ENCODE measurements at regions not wholly inside any gene's neighbourhood (a gene's known extent, or its start where the extent isn't known, plus 50 kb on each side); places are given as distances from the start of the nearest gene placed in this dataset.

DNA sequence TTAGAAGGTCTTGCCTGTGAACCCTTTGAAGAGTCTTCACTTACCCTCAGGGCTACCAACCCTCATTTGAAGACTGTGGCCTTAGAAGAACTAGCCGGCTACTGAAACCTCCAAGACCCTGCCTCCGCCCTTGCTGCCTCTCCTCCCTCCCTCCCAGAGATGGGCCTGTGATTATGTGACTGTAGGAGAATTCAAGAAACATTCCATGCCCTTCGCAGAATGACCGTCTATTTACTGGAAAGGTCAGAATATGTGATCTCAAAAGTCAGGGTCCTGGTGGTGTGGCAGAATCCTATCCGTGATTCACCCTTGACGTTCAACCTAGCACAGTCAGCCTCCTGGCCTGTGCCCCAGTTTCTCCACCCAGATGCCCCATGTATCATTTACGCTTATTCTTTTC is 109.6 kb downstream of the CTNND1 start:
- Histone ChIP-seq H3K36me3 (ENCODE audit: control insufficient read depth in 3 of 3, insufficient read depth in 2 of 3, low read depth in 1 of 3, low read length in 3 of 3) (no peaks in the 10 kb centered on the region), H3K27ac (ENCODE audit: low read depth in 1 of 3, low read length in 2 of 3) (no peak overlapping the region), H3K4me3 (ENCODE audit: low read depth in 1 of 3, low read length in 3 of 3) (no peak overlapping the region), H3K27me3 (ENCODE audit: control insufficient read depth in 3 of 3, insufficient read depth in 3 of 3, low read length in 3 of 3) (no peaks in the 10 kb centered on the region), H3K9me3 (ENCODE audit: control insufficient read depth in 2 of 2, insufficient read depth in 1 of 2, low read depth in 1 of 2, low read length in 1 of 2) (no peaks in the 10 kb centered on the region), H3K4me1 (ENCODE audit: control insufficient read depth in 3 of 3, insufficient read depth in 2 of 3, low read depth in 1 of 3, low read length in 2 of 3) (no peaks in the 10 kb centered on the region)
- WGBS, 3 donors: 80 to 94% (median 81%) methylated on average over 7 of the region's 7 CpGs
- FAIRE-seq (no peak), DNase-seq (no peak)

DNA sequence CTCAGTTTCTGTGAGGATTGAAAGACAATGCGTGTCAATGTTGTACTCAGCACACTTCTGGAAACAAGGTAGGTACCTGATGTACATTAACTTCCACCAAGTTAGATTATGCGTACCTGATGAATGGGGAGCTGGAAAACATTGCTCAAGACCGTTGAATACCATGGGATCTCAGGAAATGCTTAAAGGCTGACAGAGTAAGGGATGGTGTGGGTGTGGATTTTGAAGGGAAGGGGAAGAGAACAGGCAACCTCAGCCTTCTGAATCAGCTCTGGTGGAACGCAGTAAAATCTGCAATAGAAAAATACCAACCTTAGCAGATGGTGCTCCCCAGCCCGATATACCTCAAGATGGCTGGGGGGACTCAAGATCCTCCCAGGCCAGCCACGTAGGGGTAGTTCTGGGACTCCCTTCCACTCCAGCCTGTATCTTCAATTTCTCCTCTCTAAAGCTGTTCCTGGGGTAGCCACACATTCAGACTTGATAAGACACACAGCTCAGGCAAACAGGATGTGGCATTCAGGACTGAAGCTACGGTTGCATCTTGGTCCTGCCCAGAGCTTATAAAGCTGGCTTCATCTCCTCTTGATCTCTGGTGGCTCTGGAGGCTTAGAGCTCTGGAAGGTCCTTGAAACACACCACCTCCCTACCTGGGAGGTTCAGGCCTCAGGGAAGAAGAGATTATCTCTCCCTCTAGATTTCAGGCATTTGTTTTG is 111.8 kb downstream of the CTNND1 start:
- Histone ChIP-seq H3K4me3 (ENCODE audit: low read depth in 1 of 3, low read length in 3 of 3) (no peak overlapping the region), H3K9me3 (ENCODE audit: control insufficient read depth in 2 of 2, insufficient read depth in 1 of 2, low read depth in 1 of 2, low read length in 1 of 2) (no peaks in the 10 kb centered on the region), H3K36me3 (ENCODE audit: control insufficient read depth in 3 of 3, insufficient read depth in 2 of 3, low read depth in 1 of 3, low read length in 3 of 3) (no peaks in the 10 kb centered on the region), H3K4me1 (ENCODE audit: control insufficient read depth in 3 of 3, insufficient read depth in 2 of 3, low read depth in 1 of 3, low read length in 2 of 3) (no peaks in the 10 kb centered on the region), H3K27ac (ENCODE audit: low read depth in 1 of 3, low read length in 2 of 3) (no peak overlapping the region), H3K27me3 (ENCODE audit: control insufficient read depth in 3 of 3, insufficient read depth in 3 of 3, low read length in 3 of 3) (no peaks in the 10 kb centered on the region)
- FAIRE-seq: no peak
- WGBS, 3 donors: 65 to 77% (median 76%) methylated on average over 7 of the region's 7 CpGs
- DNase-seq: no peak

DNA sequence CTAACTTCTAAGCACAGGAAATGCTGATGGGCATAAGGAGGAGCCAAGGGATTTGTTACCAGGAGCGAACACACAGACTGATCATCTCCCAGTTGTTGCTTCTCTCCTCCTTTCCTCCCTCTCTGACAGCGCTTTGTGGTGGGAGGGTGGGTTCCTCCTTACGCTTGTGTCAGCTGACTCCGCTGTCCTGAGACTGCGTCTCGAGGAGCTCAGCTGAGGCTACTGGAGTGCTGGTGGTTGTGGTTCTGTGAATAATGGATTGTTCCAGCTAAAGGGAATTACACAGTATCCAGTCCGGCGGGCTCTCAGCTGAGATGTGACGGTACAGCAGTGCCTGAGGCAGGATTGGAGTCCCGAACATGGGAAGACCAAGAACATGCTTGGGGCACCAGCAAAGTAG is 113.4 kb downstream of the CTNND1 start:
- Histone ChIP-seq H3K4me3 (ENCODE audit: low read depth in 1 of 3, low read length in 3 of 3) (no peak overlapping the region), H3K4me1 (ENCODE audit: control insufficient read depth in 3 of 3, insufficient read depth in 2 of 3, low read depth in 1 of 3, low read length in 2 of 3) (no peaks in the 10 kb centered on the region), H3K27ac (ENCODE audit: low read depth in 1 of 3, low read length in 2 of 3) (no peak overlapping the region), H3K36me3 (ENCODE audit: control insufficient read depth in 3 of 3, insufficient read depth in 2 of 3, low read depth in 1 of 3, low read length in 3 of 3) (no peaks in the 10 kb centered on the region), H3K27me3 (ENCODE audit: control insufficient read depth in 3 of 3, insufficient read depth in 3 of 3, low read length in 3 of 3) (no peaks in the 10 kb centered on the region), H3K9me3 (ENCODE audit: control insufficient read depth in 2 of 2, insufficient read depth in 1 of 2, low read depth in 1 of 2, low read length in 1 of 2) (no peaks in the 10 kb centered on the region)
- DNase-seq (no peak), FAIRE-seq (no peak)
- WGBS, 3 donors: 80 to 88% (median 84%) methylated on average over 10 of the region's 10 CpGs

DNA sequence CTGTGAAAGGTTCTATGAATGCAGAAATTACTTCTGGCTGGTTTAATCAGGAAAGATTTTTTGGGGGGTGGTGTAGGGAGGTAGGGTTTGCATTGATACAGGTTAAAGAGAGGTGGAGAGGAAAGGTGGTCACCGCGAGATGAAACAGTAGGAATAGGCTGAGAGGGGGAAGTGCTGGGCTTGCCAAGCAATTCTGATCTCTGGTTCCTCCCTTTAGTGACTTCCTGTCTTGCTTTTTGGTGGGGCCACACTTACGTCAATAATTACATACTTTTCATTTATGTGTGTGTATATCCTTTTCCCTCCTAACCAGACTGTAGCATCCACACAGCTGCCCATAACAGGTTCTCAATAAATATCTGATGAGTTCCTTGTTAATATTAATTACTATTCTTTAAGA is 120.0 kb downstream of the CTNND1 start:
- H3K4me3 ChIP-seq (ENCODE audit: low read depth in 1 of 3, low read length in 3 of 3): no peak overlapping the region
- no peaks in the 10 kb centered on the region for H3K4me1 ChIP-seq (ENCODE audit: control insufficient read depth in 3 of 3, insufficient read depth in 2 of 3, low read depth in 1 of 3, low read length in 2 of 3)
- no peaks in the 10 kb centered on the region for H3K36me3 ChIP-seq (ENCODE audit: control insufficient read depth in 3 of 3, insufficient read depth in 2 of 3, low read depth in 1 of 3, low read length in 3 of 3)
- FAIRE-seq (no peak), DNase-seq (no peak)
- no peak overlapping the region for H3K27ac ChIP-seq (ENCODE audit: low read depth in 1 of 3, low read length in 2 of 3)
- no peaks in the 10 kb centered on the region for H3K9me3 ChIP-seq (ENCODE audit: control insufficient read depth in 2 of 2, insufficient read depth in 1 of 2, low read depth in 1 of 2, low read length in 1 of 2)
- WGBS, 3 donors: 72 to 87% (median 75%) methylated on average over 3 of the region's 3 CpGs
- H3K27me3 ChIP-seq (ENCODE audit: control insufficient read depth in 3 of 3, insufficient read depth in 3 of 3, low read length in 3 of 3): no peaks in the 10 kb centered on the region

DNA sequence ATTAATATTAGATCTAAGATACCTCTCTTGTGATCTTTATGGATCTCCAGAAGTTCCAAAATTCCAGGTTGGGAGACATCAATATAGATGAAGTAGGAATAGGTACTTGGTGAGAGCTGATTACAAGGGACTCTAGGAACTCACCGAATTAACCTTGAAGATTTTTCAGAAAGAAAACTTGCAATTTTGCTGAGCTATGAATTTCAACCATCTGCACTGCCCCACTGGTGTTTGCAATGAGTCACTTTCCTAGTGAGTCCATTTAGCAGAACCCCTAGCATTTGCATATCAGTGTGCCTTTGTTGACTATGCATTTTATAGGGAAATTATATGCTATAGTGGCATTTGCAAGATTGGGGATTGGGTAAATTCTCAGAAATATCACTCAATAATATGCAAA is 122.0 kb downstream of the CTNND1 start:
- FAIRE-seq (no peak), DNase-seq (no peak)
- H3K9me3 ChIP-seq (ENCODE audit: control insufficient read depth in 2 of 2, insufficient read depth in 1 of 2, low read depth in 1 of 2, low read length in 1 of 2): no peaks in the 10 kb centered on the region
- H3K27ac ChIP-seq (ENCODE audit: low read depth in 1 of 3, low read length in 2 of 3): no peak overlapping the region
- no peak overlapping the region for H3K4me3 ChIP-seq (ENCODE audit: low read depth in 1 of 3, low read length in 3 of 3)
- no peaks in the 10 kb centered on the region for H3K36me3 ChIP-seq (ENCODE audit: control insufficient read depth in 3 of 3, insufficient read depth in 2 of 3, low read depth in 1 of 3, low read length in 3 of 3)
- WGBS, 3 donors: 82 to 94% (median 93%) methylated on average over 1 of the region's 1 CpG
- H3K4me1 ChIP-seq (ENCODE audit: control insufficient read depth in 3 of 3, insufficient read depth in 2 of 3, low read depth in 1 of 3, low read length in 2 of 3): no peaks in the 10 kb centered on the region
- no peaks in the 10 kb centered on the region for H3K27me3 ChIP-seq (ENCODE audit: control insufficient read depth in 3 of 3, insufficient read depth in 3 of 3, low read length in 3 of 3)

DNA sequence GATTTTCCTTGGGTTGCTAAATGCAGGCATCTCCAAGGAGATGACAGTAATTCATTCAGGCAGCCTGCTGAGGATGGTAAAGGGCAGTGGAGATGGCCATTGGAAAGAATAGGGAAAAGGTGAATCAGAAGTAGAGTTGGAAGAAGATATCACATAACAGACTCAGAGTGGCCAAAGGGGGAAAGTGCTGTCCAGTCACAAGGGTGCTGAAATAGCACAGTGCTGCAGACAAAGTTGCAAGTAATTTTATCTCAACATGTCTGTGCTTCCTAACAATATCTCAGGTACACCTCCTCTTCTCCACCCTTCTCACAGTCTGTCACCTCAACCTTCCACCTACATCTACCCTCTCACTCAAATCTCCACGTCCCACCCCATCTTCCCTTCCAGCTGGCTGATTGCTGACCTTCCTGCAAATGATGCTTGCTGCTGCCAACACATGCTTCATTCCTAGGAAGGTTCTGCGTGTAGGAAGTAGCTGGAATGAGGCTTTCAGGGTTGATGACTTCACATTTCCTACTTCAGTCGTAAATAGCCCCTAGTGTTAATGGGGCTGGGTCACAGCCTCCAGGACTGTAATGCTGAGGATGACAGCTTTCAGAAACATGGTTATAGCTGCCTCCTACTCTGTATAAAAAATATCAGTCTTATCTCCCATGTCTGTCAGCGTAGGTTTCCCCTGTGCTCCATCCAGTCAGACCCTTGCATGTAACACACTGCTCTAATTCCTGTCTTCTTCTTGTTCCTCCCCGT is 123.9 kb downstream of the CTNND1 start:
- H3K4me3 ChIP-seq (ENCODE audit: low read depth in 1 of 3, low read length in 3 of 3): no peak overlapping the region
- no peak for FAIRE-seq
- no peaks in the 10 kb centered on the region for H3K4me1 ChIP-seq (ENCODE audit: control insufficient read depth in 3 of 3, insufficient read depth in 2 of 3, low read depth in 1 of 3, low read length in 2 of 3)
- 52 to 55% (median 52%) methylated on average over 5 of the region's 5 CpGs for WGBS, 3 donors
- H3K36me3 ChIP-seq (ENCODE audit: control insufficient read depth in 3 of 3, insufficient read depth in 2 of 3, low read depth in 1 of 3, low read length in 3 of 3): no peaks in the 10 kb centered on the region
- H3K27me3 ChIP-seq (ENCODE audit: control insufficient read depth in 3 of 3, insufficient read depth in 3 of 3, low read length in 3 of 3): no peaks in the 10 kb centered on the region
- no peaks in the 10 kb centered on the region for H3K9me3 ChIP-seq (ENCODE audit: control insufficient read depth in 2 of 2, insufficient read depth in 1 of 2, low read depth in 1 of 2, low read length in 1 of 2)
- peak; percentile 16 to 55 for DNase-seq
- no peak overlapping the region for H3K27ac ChIP-seq (ENCODE audit: low read depth in 1 of 3, low read length in 2 of 3)

DNA sequence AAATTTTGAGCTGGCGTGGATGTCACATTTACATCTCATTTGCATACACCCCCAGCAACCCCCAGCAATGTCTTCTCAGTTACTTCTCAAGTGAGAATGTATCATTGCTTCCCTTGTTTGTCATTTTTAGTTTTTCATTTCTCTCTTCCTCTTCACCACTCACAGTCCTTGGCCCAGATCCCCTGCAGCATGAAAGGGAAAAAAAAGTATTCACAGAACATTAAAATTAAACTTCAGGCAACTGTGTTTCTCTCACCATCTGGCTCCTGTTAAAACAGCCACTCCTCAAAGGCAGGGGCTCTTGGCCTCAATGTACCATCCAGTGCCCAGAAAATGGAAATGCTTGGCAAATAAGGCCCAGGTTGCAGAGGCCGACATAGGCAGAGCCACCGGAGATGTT is 126.8 kb downstream of the CTNND1 start:
- no peak for FAIRE-seq
- 91 to 92% (median 92%) methylated on average over 3 of the region's 3 CpGs for WGBS, 3 donors
- Histone ChIP-seq H3K9me3 (ENCODE audit: control insufficient read depth in 2 of 2, insufficient read depth in 1 of 2, low read depth in 1 of 2, low read length in 1 of 2) (no peaks in the 10 kb centered on the region), H3K27ac (ENCODE audit: low read depth in 1 of 3, low read length in 2 of 3) (no peak overlapping the region), H3K4me1 (ENCODE audit: control insufficient read depth in 3 of 3, insufficient read depth in 2 of 3, low read depth in 1 of 3, low read length in 2 of 3) (no peaks in the 10 kb centered on the region), H3K36me3 (ENCODE audit: control insufficient read depth in 3 of 3, insufficient read depth in 2 of 3, low read depth in 1 of 3, low read length in 3 of 3) (no peaks in the 10 kb centered on the region), H3K4me3 (ENCODE audit: low read depth in 1 of 3, low read length in 3 of 3) (no peak overlapping the region), H3K27me3 (ENCODE audit: control insufficient read depth in 3 of 3, insufficient read depth in 3 of 3, low read length in 3 of 3) (no peaks in the 10 kb centered on the region)
- no peak for DNase-seq

DNA sequence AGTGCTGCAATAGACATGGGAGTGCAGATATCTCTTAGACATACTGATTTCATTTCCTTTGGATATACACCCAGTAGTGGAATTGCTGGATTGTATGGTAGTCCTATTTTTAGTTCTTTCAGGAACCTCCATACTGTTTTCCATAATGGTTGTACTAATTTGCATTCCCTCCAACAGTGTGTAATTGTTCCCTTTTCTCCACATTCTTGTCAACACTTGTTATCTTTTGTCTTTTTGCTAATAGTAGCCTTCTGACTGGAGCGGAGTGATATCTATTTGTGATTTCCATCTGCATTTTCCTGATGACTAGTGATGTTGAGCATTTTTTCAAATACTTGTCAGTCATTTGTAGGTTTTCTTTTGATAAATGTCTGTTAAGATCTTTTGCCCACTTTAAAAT is 128.9 kb downstream of the CTNND1 start:
- H3K9me3 ChIP-seq (ENCODE audit: control insufficient read depth in 2 of 2, insufficient read depth in 1 of 2, low read depth in 1 of 2, low read length in 1 of 2): no peaks in the 10 kb centered on the region
- H3K4me3 ChIP-seq (ENCODE audit: low read depth in 1 of 3, low read length in 3 of 3): no peak overlapping the region
- H3K27ac ChIP-seq (ENCODE audit: low read depth in 1 of 3, low read length in 2 of 3): no peak overlapping the region
- DNase-seq (no peak), FAIRE-seq (no peak)
- H3K4me1 ChIP-seq (ENCODE audit: control insufficient read depth in 3 of 3, insufficient read depth in 2 of 3, low read depth in 1 of 3, low read length in 2 of 3): no peaks in the 10 kb centered on the region
- H3K36me3 ChIP-seq (ENCODE audit: control insufficient read depth in 3 of 3, insufficient read depth in 2 of 3, low read depth in 1 of 3, low read length in 3 of 3): no peaks in the 10 kb centered on the region
- WGBS, 3 donors: 87 to 100% (median 90%) methylated on average over 1 of the region's 1 CpG
- H3K27me3 ChIP-seq (ENCODE audit: control insufficient read depth in 3 of 3, insufficient read depth in 3 of 3, low read length in 3 of 3): no peaks in the 10 kb centered on the region
